ENCODE measurements at regions not wholly inside any gene's neighbourhood (a gene's known extent, or its start where the extent isn't known, plus 50 kb on each side); places are given as distances from the start of the nearest gene placed in this dataset.

- H3K4me1 ChIP-seq (ENCODE audit: low read depth), result no peaks in the 10 kb centered on the region
- no peak overlapping the region for H3K27ac ChIP-seq
- H3K36me3 ChIP-seq, result no peaks in the 10 kb centered on the region
- H3K27me3 ChIP-seq, result no peaks in the 10 kb centered on the region
- H3K9me3 ChIP-seq (ENCODE audit: low read depth), result no peaks in the 10 kb centered on the region
- TF ChIP-seq, protein P1, sequence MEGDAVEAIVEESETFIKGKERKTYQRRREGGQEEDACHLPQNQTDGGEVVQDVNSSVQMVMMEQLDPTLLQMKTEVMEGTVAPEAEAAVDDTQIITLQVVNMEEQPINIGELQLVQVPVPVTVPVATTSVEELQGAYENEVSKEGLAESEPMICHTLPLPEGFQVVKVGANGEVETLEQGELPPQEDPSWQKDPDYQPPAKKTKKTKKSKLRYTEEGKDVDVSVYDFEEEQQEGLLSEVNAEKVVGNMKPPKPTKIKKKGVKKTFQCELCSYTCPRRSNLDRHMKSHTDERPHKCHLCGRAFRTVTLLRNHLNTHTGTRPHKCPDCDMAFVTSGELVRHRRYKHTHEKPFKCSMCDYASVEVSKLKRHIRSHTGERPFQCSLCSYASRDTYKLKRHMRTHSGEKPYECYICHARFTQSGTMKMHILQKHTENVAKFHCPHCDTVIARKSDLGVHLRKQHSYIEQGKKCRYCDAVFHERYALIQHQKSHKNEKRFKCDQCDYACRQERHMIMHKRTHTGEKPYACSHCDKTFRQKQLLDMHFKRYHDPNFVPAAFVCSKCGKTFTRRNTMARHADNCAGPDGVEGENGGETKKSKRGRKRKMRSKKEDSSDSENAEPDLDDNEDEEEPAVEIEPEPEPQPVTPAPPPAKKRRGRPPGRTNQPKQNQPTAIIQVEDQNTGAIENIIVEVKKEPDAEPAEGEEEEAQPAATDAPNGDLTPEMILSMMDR (IDR thresholded peaks at IDR 0.05; ENCODE audit: low read depth, low read length), result no peak
- no peak for DNase-seq (ENCODE audit: low read depth in 1 of 2, low spot score in 1 of 2)
- no peak overlapping the region for H3K4me3 ChIP-seq
Measured at GRCh38 chr5:164497311-164498064, 992.1 kb downstream of the MAT2B start.

GRCh38 chr5:164498438-164498837, 993.0 kb downstream of the MAT2B start:
- no peak overlapping the region for H3K27ac ChIP-seq
- no peak for DNase-seq (ENCODE audit: low read depth in 1 of 2, low spot score in 1 of 2)
- TF ChIP-seq, protein P1 (IDR thresholded peaks at IDR 0.05; ENCODE audit: low read depth, low read length), result no peak
- no peaks in the 10 kb centered on the region for H3K4me1 ChIP-seq (ENCODE audit: low read depth)
- no peak overlapping the region for H3K4me3 ChIP-seq
- H3K36me3 ChIP-seq, result no peaks in the 10 kb centered on the region
- no peaks in the 10 kb centered on the region for H3K9me3 ChIP-seq (ENCODE audit: low read depth)
- no peaks in the 10 kb centered on the region for H3K27me3 ChIP-seq

- Histone ChIP-seq H3K4me3 (no peak overlapping the region), H3K4me1 (ENCODE audit: low read depth) (no peaks in the 10 kb centered on the region), H3K36me3 (no peaks in the 10 kb centered on the region), H3K27ac (no peak overlapping the region), H3K27me3 (no peaks in the 10 kb centered on the region), H3K9me3 (ENCODE audit: low read depth) (no peaks in the 10 kb centered on the region)
- DNase-seq (ENCODE audit: low read depth in 1 of 2, low spot score in 1 of 2), result no peak
- TF ChIP-seq, protein P1 (IDR thresholded peaks at IDR 0.05; ENCODE audit: low read depth, low read length), result no peak
Measured at GRCh38 chr5:164500856-164501255, 995.4 kb downstream of the MAT2B start.

- H3K4me1 ChIP-seq (ENCODE audit: low read depth), result no peaks in the 10 kb centered on the region
- DNase-seq (ENCODE audit: low read depth in 1 of 2, low spot score in 1 of 2), result no peak
- no peaks in the 10 kb centered on the region for H3K36me3 ChIP-seq
- H3K9me3 ChIP-seq (ENCODE audit: low read depth), result no peaks in the 10 kb centered on the region
- H3K4me3 ChIP-seq, result no peak overlapping the region
- TF ChIP-seq, protein P1 (IDR thresholded peaks at IDR 0.05; ENCODE audit: low read depth, low read length), result no peak
- H3K27me3 ChIP-seq, result no peaks in the 10 kb centered on the region
- no peak overlapping the region for H3K27ac ChIP-seq
Measured at GRCh38 chr5:164501344-164501743, 995.9 kb downstream of the MAT2B start.

DNA sequence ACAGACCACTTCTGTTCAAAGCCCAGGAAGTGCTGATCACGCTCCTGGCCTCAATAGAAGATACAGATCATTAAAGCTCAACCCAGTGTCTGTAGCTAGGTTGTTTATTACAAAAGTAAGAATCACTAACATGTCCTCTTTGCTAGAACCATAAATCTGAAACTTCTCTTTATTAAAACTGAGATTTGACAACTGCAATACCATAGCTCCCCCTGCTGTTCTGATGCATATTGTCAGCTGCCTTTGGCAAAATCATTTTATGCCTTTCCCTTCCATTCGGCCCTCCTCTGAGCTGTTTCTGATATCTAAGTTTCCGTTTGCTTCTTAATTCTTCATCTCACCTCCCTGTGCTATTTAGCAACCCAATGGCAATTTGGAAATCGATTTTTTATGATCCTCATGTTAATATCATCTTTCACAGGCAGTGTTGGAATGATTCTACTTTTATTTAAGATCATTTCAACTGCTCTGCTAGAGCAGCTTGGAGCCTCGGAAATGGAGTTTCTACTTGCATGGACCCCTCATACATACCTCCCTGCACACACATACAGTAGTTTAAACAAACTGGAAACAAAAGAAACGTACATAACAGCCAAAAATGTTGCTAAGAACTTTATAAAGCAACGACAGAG, 998.8 kb downstream of the MAT2B start:
- TF ChIP-seq, protein P1 (IDR thresholded peaks at IDR 0.05; ENCODE audit: low read depth, low read length), result peak; percentile 83
- H3K27me3 ChIP-seq, result no peaks in the 10 kb centered on the region
- H3K27ac ChIP-seq, result no peak overlapping the region
- H3K9me3 ChIP-seq (ENCODE audit: low read depth), result no peaks in the 10 kb centered on the region
- no peak overlapping the region for H3K4me3 ChIP-seq
- no peaks in the 10 kb centered on the region for H3K36me3 ChIP-seq
- no peaks in the 10 kb centered on the region for H3K4me1 ChIP-seq (ENCODE audit: low read depth)
- peak; percentile 70 to 80 for DNase-seq (ENCODE audit: low read depth in 1 of 2, low spot score in 1 of 2)

Measured in cardiac muscle cell (in vitro differentiated cells and primary cell).